Neural cell (in vitro differentiated cells): ENCODE measurements at regions not wholly inside any gene's neighbourhood (a gene's known extent, or its start where the extent isn't known, plus 50 kb on each side); places are given as distances from the start of the nearest gene placed in this dataset.
A peak's percentile ranks its signal among the peaks of the same experiment; 100 is the strongest.

Experiments used
- H2AFZ ChIP-seq: fragments of 200-600, 300-800 bp; sonication (generic), shearing (Covaris generic); 2 replicates; pipeline ENCODE4 v1.6.0; 2014; ENCODE audit warnings: low read depth, mild to moderate bottlenecking, antibody characterized with exemption, low read length, moderate library complexity
- H3F3A ChIP-seq: fragments of 200-600 bp; shearing (Covaris generic); 2 replicates; pipeline ENCODE4 v1.6.1; 2016; ENCODE audit warnings: mild to moderate bottlenecking, moderate library complexity, mixed read lengths, antibody characterized with exemption, low read length; ENCODE audit not compliant: insufficient read depth, poor library complexity, severe bottlenecking
- H3K27ac ChIP-seq: fragments of 200-600, 300-800 bp; sonication (generic), shearing (Covaris generic); 2 replicates; pipeline ENCODE4 v1.5.1; 2014; ENCODE audit warnings: mild to moderate bottlenecking, low read length, moderate library complexity
- H3K27me3 ChIP-seq: fragments of 300-800, 200-600 bp; sonication (generic), shearing (Covaris generic); 2 replicates; pipeline ENCODE4 v1.6.0; 2014; ENCODE audit warnings: mild to moderate bottlenecking, low read depth, low read length, moderate library complexity; ENCODE audit not compliant: insufficient read depth
- H3K36me3 ChIP-seq: fragments of 300-800, 200-600 bp; sonication (generic), shearing (Covaris generic); 2 replicates; pipeline ENCODE4 v1.5.1; 2014; ENCODE audit warnings: mild to moderate bottlenecking, antibody characterized with exemption, low read length, moderate library complexity; ENCODE audit not compliant: insufficient read depth
- H3K4me2 ChIP-seq: fragments of 300-800, 200-600 bp; sonication (generic), shearing (Covaris generic); 2 replicates; pipeline ENCODE4 v1.6.0; 2014; ENCODE audit warnings: mild to moderate bottlenecking, low read length
- H3K4me3 ChIP-seq: fragments of 300-800, 200-600 bp; sonication (generic), shearing (Covaris generic); 2 replicates; pipeline ENCODE4 v1.5.1; 2014; ENCODE audit warnings: mild to moderate bottlenecking, low read length, moderate library complexity
- H3K79me2 ChIP-seq: fragments of 200-600 bp; shearing (Covaris generic); replicated peaks from 2 replicates; pipeline ENCODE4 v1.6.0; 2014; ENCODE audit warnings: mild to moderate bottlenecking, low read length, moderate library complexity; ENCODE audit not compliant: insufficient read depth
- H3K9ac ChIP-seq: fragments of 300-800, 200-600 bp; sonication (generic), shearing (Covaris generic); 2 replicates; pipeline ENCODE4 v1.6.1; 2016; ENCODE audit warnings: mild to moderate bottlenecking, low read length, mixed read lengths
- H3K9me2 ChIP-seq: fragments of 200-600 bp; shearing (Covaris generic); 2 replicates; pipeline ENCODE4 v1.6.1; 2016; ENCODE audit warnings: mild to moderate bottlenecking, low read length, mixed read lengths; ENCODE audit not compliant: insufficient read depth
- H3K9me3 ChIP-seq: fragments of 200-600, 300-800 bp; sonication (generic), shearing (Covaris generic); 2 replicates; pipeline ENCODE4 v1.6.1; 2016; ENCODE audit warnings: mild to moderate bottlenecking, mixed run types, low read length, moderate library complexity, mixed read lengths
- H4K20me1 ChIP-seq: fragments of 200-600 bp; shearing (Covaris generic); 2 replicates; pipeline ENCODE4 v1.6.1; 2016; ENCODE audit warnings: mild to moderate bottlenecking, mixed run types; ENCODE audit not compliant: insufficient read depth
- CTCF ChIP-seq: fragments of 450-650 bp; IDR thresholded peaks from 2 replicates; pipeline ENCODE4 v1.5.1; 2014; ENCODE audit warnings: antibody characterized with exemption, mild to moderate bottlenecking, moderate library complexity; ENCODE audit not compliant: poor library complexity, severe bottlenecking
- EP300 ChIP-seq: fragments of 450-650 bp; conservative IDR thresholded peaks from 2 replicates; pipeline ENCODE4 v1.6.1; 2014; ENCODE audit warnings: antibody characterized with exemption, mild to moderate bottlenecking, moderate library complexity; ENCODE audit not compliant: poor library complexity, severe bottlenecking
- EZH2 ChIP-seq: fragments of 200-600, 300-800 bp; shearing (Covaris generic), sonication (generic); IDR thresholded peaks from 2 replicates; pipeline ENCODE4 v1.6.1; 2014; ENCODE audit warnings: antibody characterized with exemption, low read length, borderline replicate concordance, mild to moderate bottlenecking; ENCODE audit not compliant: insufficient read depth, poor library complexity, severe bottlenecking
- MXI1 ChIP-seq: fragments of 450-650 bp; conservative IDR thresholded peaks from 2 replicates; pipeline ENCODE4 v1.6.1; 2014; ENCODE audit warnings: antibody characterized with exemption, mild to moderate bottlenecking; ENCODE audit not compliant: poor library complexity, severe bottlenecking
- POLR2AphosphoS5 ChIP-seq: IDR thresholded peaks from 2 replicates; pipeline ENCODE4 v1.6.1; 2012
- RAD21 ChIP-seq: fragments of 450-650 bp; conservative IDR thresholded peaks from 2 replicates; pipeline ENCODE4 v1.6.1; 2014; ENCODE audit warnings: antibody characterized with exemption, mild to moderate bottlenecking, moderate library complexity
- REST ChIP-seq: IDR thresholded peaks from 2 replicates; pipeline ENCODE4 v1.6.1; 2012; ENCODE audit warnings: borderline replicate concordance
- SMC3 ChIP-seq: fragments of 450-650 bp; conservative IDR thresholded peaks from 2 replicates; pipeline ENCODE4 v1.6.1; 2014; ENCODE audit warnings: antibody characterized with exemption, mild to moderate bottlenecking, moderate library complexity; ENCODE audit not compliant: poor library complexity
- TAF1 ChIP-seq: IDR thresholded peaks from 2 replicates; pipeline ENCODE4 v1.6.1; 2012; ENCODE audit warnings: low read depth

GRCh38 chr3:152778022-152778421 lies 56.9 kb upstream of the P2RY1 start:
- Histone ChIP-seq H3F3A (no peaks in the 10 kb centered on the region), H3K9me3 (no peaks in the 10 kb centered on the region), H3K36me3 (no peaks in the 10 kb centered on the region), H3K27ac (no peak overlapping the region), H2AFZ (no peak overlapping the region), H4K20me1 (no peaks in the 10 kb centered on the region), H3K27me3 (no peaks in the 10 kb centered on the region), H3K9me2 (no peaks in the 10 kb centered on the region), H3K79me2 (no peaks in the 10 kb centered on the region), H3K4me3 (no peak overlapping the region), H3K9ac (no peak overlapping the region), H3K4me2 (no peak overlapping the region)
- TF ChIP-seq MXI1, result no peak

- Histone ChIP-seq H3F3A (no peaks in the 10 kb centered on the region), H4K20me1 (no peaks in the 10 kb centered on the region), H3K9me2 (no peaks in the 10 kb centered on the region), H3K27ac (peak overlapping the region; percentile 56), H3K9ac (peak overlapping the region; percentile 3), H2AFZ (no peak overlapping the region), H3K4me3 (peak overlapping the region; percentile 4), H3K9me3 (no peaks in the 10 kb centered on the region), H3K27me3 (no peaks in the 10 kb centered on the region), H3K4me2 (no peak overlapping the region), H3K79me2 (no peaks in the 10 kb centered on the region), H3K36me3 (no peaks in the 10 kb centered on the region)
- TF ChIP-seq POLR2AphosphoS5 (no peak), MXI1 (no peak), TAF1 (no peak), EP300 (no peak), REST (no peak), SMC3 (no peak), RAD21 (no peak), EZH2 (no peak), CTCF (no peak)
Observed at GRCh38 chr3:152779653-152780052, 55.3 kb upstream of the P2RY1 start.

- H3K4me3 ChIP-seq, result no peak overlapping the region
- H3K4me2 ChIP-seq, result no peak overlapping the region
Observed at GRCh38 chr3:152780553-152780952, 54.4 kb upstream of the P2RY1 start.

More at GRCh38 chr3:152780553-152780952, 54.4 kb upstream of the P2RY1 start:
- Histone ChIP-seq H4K20me1 (no peaks in the 10 kb centered on the region), H3F3A (no peaks in the 10 kb centered on the region), H3K79me2 (no peaks in the 10 kb centered on the region), H3K9ac (no peak overlapping the region), H3K36me3 (no peaks in the 10 kb centered on the region), H2AFZ (no peak overlapping the region), H3K9me2 (no peaks in the 10 kb centered on the region), H3K9me3 (no peaks in the 10 kb centered on the region), H3K27ac (peak overlapping the region; percentile 56), H3K27me3 (no peaks in the 10 kb centered on the region)
- no peak for TF ChIP-seq EZH2
- no peak for TF ChIP-seq MXI1
- TF ChIP-seq REST, result no peak
